Common myeloid progenitor, CD34-positive (primary cell): ENCODE measurements at regions not wholly inside any gene's neighbourhood (a gene's known extent, or its start where the extent isn't known, plus 50 kb on each side); places are given as distances from the start of the nearest gene placed in this dataset.

Experiments
- CTCF ChIA-PET: fragments of 350-600 bp; sonication (Branson Sonifier 250); formaldehyde crosslinking; loops from one replicate; lab custom pipeline; 2021; ENCODE audit warnings: antibody characterized with exemption; lab: Charles Lee
- POLR2A ChIA-PET: fragments of 350-600 bp; sonication (Branson Sonifier 250); formaldehyde crosslinking; loops from one replicate; lab custom pipeline; 2021; ENCODE audit warnings: antibody characterized with exemption; lab: Charles Lee
- DNase-seq, 3 donors: peaks; one replicate each; pipeline versions ENCODE4 v3.0.0 to v3.0.0-alpha.2; 2013
- H3K27ac ChIP-seq, 2 experiments: 1 replicate in 1 of 2; 2 replicates in 1 of 2; pipeline ENCODE4 v1.7.0; 2013; ENCODE audit warnings: inconsistent platforms in 2 of 2, low read length in 2 of 2, mild to moderate bottlenecking in 2 of 2, low read depth in 1 of 2, moderate library complexity in 1 of 2; ENCODE audit not compliant: severe bottlenecking in 2 of 2, insufficient read depth in 1 of 2, poor library complexity in 1 of 2
- H3K27me3 ChIP-seq, 5 experiments: replicated peaks in 2 of 5; 1 replicate in 3 of 5; 2 replicates in 2 of 5; pipeline versions ENCODE4 v1.6.1 to v1.7.0; 2013; ENCODE audit warnings: low read length in 4 of 5, mild to moderate bottlenecking in 2 of 5, moderate library complexity in 2 of 5, inconsistent platforms in 1 of 5; ENCODE audit not compliant: insufficient read depth in 5 of 5, control insufficient read depth in 4 of 5
- H3K36me3 ChIP-seq, 4 experiments: 1 replicate in 2 of 4; 2 replicates in 2 of 4; pipeline versions ENCODE4 v1.6.1 to v1.7.0; 2013; ENCODE audit warnings: low read length in 3 of 4, control low read depth in 1 of 4, mild to moderate bottlenecking in 1 of 4; ENCODE audit not compliant: control insufficient read depth in 4 of 4, insufficient read depth in 4 of 4
- H3K4me1 ChIP-seq, 4 experiments: 1 replicate in 3 of 4; 2 replicates in 1 of 4; pipeline versions ENCODE4 v1.6.1 to v1.7.1; 2013; ENCODE audit warnings: low read length in 3 of 4, mild to moderate bottlenecking in 3 of 4, control low read depth in 1 of 4, inconsistent platforms in 1 of 4, moderate library complexity in 1 of 4; ENCODE audit not compliant: control insufficient read depth in 4 of 4, insufficient read depth in 4 of 4; ENCODE audit errors: control extremely low read depth in 1 of 4
- H3K4me3 ChIP-seq, 7 experiments: 1 replicate in 4 of 7; 2 replicates in 3 of 7; pipeline versions ENCODE4 v1.5.1 to v1.7.0; 2013; ENCODE audit warnings: mild to moderate bottlenecking in 7 of 7, low read length in 6 of 7, moderate library complexity in 6 of 7, inconsistent platforms in 2 of 7, low read depth in 2 of 7, control low read depth in 1 of 7; ENCODE audit not compliant: insufficient read depth in 4 of 7, control insufficient read depth in 1 of 7; ENCODE audit errors: extremely low read depth in 1 of 7
- H3K9me3 ChIP-seq, 5 experiments: 1 replicate in 4 of 5; 2 replicates in 1 of 5; pipeline versions ENCODE4 v1.6.1 to v1.7.1; 2013; ENCODE audit warnings: low read length in 4 of 5, mild to moderate bottlenecking in 2 of 5, inconsistent platforms in 1 of 5, low read depth in 1 of 5, moderate library complexity in 1 of 5; ENCODE audit not compliant: control insufficient read depth in 4 of 5, insufficient read depth in 2 of 5; ENCODE audit errors: control extremely low read depth in 1 of 5
- WGBS: methylation state at CpG from one replicate; pipeline ENCODE4 v1.1.5; 2013; ENCODE audit not compliant: insufficient coverage; 5-methylcytosine and 5-hydroxymethylcytosine counted together

DNA sequence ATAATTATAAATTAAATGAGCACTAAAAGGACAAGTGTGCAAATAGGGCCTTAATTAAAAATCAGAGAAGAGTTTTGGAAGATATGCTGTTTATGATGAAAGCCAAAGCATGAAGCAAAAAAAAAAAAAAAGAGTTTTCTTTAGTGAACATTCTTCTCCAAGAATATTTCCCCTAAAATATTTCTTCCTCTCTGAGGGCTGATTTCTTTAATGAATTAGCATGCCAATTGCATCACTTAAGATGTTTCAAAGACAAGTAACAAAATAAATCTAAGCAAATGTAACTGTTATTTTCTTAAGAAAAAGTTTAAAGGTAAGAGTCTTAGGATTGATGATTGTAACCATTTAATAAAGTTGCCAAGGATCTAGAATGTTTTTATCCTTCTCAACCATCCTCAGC is 81.6 kb upstream of the MPDZ start:
- H3K27me3 ChIP-seq = peaks cover 0 to 2% (median 0%) of the 10 kb centered on the region in 5 experiments
- no peak overlapping the region for H3K27ac ChIP-seq
- no peaks in the 10 kb centered on the region for H3K9me3 ChIP-seq
- no peak for DNase-seq
- ChIA-PET POLR2A (no interaction called here), CTCF (no interaction called here)
- H3K36me3 ChIP-seq = no peaks in the 10 kb centered on the region
- H3K4me3 ChIP-seq = no peak overlapping the region
- H3K4me1 ChIP-seq = no peaks in the 10 kb centered on the region

DNA sequence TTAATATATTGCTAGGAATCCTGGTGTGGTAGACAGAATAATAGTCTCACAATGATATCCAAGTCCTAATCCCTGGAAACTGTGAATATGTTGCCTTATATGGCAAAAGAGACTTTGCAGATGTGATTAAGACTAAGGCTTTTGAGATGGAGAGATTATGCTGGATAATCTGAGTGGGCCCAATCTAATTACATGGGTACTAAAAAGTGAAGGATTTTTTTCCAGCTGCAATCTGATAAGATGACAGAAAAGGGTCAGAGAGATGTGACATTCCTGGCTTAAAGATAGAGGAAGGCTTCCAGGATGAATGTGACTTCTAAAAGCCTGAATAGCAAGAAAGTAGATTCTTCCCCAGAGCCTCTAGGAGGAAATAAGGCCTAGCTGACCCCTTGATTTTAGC is 80.7 kb upstream of the MPDZ start:
- POLR2A ChIA-PET = no interaction called here
- H3K4me1 ChIP-seq = no peaks in the 10 kb centered on the region
- H3K4me3 ChIP-seq = no peak overlapping the region
- no peaks in the 10 kb centered on the region for H3K36me3 ChIP-seq
- DNase-seq = no peak
- H3K9me3 ChIP-seq = no peaks in the 10 kb centered on the region
- peaks cover 0 to 2% (median 0%) of the 10 kb centered on the region in 5 experiments for H3K27me3 ChIP-seq
- CTCF ChIA-PET = no interaction called here
- H3K27ac ChIP-seq = no peak overlapping the region

DNA sequence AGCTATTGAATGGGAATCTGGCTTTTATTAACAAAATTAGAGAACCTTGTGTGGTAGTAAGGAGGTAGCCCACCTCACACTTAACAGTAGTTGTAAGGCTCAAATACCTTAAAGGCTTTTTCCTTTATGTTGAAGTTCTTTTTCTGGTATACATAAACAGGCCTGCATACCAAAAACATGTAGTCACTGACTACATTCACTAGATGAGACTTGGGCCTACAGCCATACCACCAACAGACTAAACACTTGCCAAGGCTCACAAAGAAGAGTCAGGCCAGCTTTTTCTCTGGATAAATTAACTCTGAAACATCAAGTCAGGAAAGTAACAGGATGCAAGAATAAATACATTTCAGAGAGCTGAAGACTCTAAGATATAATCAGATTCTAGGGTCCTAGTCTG is 78.6 kb upstream of the MPDZ start:
- no peaks in the 10 kb centered on the region for H3K9me3 ChIP-seq
- no peak overlapping the region for H3K27ac ChIP-seq
- POLR2A ChIA-PET = interaction anchor here (0.6 kb wide), 1 partner anchor 1963 kb away, joined by 3 read pairs; no protein-coding TSS in a partner anchor
- peaks cover 0 to 2% (median 0%) of the 10 kb centered on the region in 5 experiments for H3K27me3 ChIP-seq
- H3K36me3 ChIP-seq = no peaks in the 10 kb centered on the region
- no peak for DNase-seq
- H3K4me1 ChIP-seq = no peaks in the 10 kb centered on the region
- H3K4me3 ChIP-seq = no peak overlapping the region
- CTCF ChIA-PET = interaction anchor here (1.4 kb wide), 1 partner anchor 12 kb away, joined by 3 read pairs; no protein-coding TSS in a partner anchor

DNA sequence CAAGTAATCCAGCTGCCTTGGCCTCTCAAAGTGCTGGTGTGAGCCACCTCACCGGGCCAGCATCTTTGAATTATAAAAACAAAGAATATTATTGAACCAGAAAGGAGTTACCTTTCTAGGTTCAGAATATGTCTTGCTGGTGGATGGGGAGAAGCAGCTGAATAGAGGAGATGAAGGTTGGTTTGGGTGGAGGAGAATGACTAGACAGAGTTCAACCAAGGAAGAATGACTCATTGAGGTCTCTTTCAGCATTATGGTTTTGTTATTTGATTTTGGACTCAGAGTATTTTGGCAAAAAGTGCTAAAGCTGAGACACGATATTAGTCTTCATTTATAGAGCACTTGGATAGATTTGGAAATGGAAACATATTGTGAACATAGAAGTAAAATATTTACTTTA is 75.2 kb upstream of the MPDZ start:
- peak in 2 of 3 donors; percentile 7 for DNase-seq
- ChIA-PET POLR2A (no interaction called here), CTCF (no interaction called here)
- H3K4me1 ChIP-seq = no peaks in the 10 kb centered on the region
- H3K9me3 ChIP-seq = no peaks in the 10 kb centered on the region
- no peak overlapping the region for H3K4me3 ChIP-seq
- no peak overlapping the region for H3K27ac ChIP-seq
- H3K36me3 ChIP-seq = no peaks in the 10 kb centered on the region
- H3K27me3 ChIP-seq = no peaks in the 10 kb centered on the region
- WGBS = no CpG with 5 or more reads among the region's 2 CpGs

DNA sequence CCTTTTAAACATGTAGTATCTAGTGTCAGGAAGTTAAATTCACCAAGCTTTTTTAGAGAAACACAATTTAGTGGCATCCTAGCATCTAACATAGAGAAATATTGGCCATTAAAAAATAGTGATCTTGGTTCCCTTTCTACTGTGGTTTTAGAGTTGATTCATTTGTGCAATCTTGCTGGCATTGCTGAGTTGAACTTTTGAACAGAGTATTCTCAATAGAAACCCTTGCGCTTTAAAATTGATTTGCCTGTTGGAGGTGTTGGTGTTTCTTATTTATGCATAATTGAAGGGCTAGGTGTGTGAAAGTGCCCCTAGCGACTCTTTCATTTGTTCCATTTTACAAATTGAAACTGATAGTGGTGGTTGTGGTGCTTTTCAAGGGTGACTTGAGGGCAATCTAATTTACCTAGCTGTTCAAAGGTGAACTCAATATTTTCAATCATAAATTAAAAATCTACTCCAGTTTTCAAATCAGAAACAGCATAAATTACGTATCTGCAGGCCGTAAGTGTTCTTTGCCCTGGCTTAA is 73.0 kb upstream of the MPDZ start:
- ChIA-PET CTCF (no interaction called here), POLR2A (no interaction called here)
- 67% methylated on average over 3 of the region's 4 CpGs for WGBS
- no peak for DNase-seq
- no peaks in the 10 kb centered on the region for H3K27me3 ChIP-seq
- no peaks in the 10 kb centered on the region for H3K9me3 ChIP-seq
- H3K27ac ChIP-seq = no peak overlapping the region
- H3K4me1 ChIP-seq = no peaks in the 10 kb centered on the region
- no peak overlapping the region for H3K4me3 ChIP-seq
- H3K36me3 ChIP-seq = no peaks in the 10 kb centered on the region

DNA sequence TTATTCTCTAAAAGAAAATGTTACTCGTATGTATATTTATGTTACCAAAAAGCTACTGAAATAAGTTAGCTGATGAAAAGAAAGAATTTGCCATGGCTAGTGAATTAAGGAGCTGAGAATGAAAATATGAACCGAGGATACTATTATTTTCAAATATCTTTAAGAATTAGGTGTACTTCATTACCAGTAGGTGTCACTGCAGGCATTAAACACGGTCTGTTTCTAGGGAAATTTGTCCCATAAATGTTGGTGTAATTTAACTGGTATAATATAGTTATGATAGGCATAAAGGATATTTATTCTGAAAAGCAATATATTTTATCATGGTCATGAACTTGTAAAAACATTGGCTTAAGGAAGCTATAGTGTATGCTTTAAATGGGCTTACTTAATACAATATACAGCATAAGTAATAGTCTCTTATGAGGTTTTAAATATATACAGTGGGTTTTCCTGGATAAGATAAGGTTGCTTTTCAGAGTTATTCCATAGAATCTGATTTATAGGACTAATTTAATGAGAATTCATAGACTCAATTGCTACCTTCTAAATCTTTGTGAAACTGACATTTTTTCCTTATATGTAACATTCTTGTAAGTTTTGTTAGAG is 72.4 kb upstream of the MPDZ start:
- DNase-seq = peak; percentile 10 to 50 (median 46)
- WGBS = 40% methylated on average over 1 of the region's 3 CpGs
- Histone ChIP-seq H3K36me3 (no peaks in the 10 kb centered on the region), H3K4me3 (no peak overlapping the region), H3K27ac (no peak overlapping the region), H3K27me3 (no peaks in the 10 kb centered on the region), H3K9me3 (no peaks in the 10 kb centered on the region), H3K4me1 (no peaks in the 10 kb centered on the region)
- CTCF ChIA-PET = no interaction called here
- POLR2A ChIA-PET = no interaction called here

DNA sequence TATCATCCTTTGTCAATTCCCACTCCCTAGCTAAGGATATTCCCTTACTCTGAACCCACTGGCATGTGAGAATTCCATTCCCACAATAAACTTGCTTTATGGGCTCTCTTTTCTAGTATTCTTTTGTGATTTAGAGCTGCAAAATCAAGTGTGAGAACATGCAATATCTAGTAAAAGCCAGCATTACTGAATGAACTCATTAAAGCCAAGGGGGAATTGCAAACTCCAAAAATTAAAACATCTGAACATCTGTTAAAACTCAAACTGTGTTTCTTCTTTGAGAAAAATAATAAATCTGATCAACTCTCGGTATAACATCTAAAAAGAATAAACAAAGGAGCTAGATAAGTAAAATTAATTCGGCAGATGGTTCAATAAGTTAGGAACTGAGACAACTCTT is 53.1 kb upstream of the MPDZ start:
- no peak overlapping the region for H3K4me3 ChIP-seq

More for the DNA sequence above, 53.1 kb upstream of the MPDZ start:
- Histone ChIP-seq H3K27me3 (no peaks in the 10 kb centered on the region), H3K27ac (no peak overlapping the region), H3K36me3 (no peaks in the 10 kb centered on the region), H3K9me3 (no peaks in the 10 kb centered on the region), H3K4me1 (no peaks in the 10 kb centered on the region)
- WGBS = no CpG with 5 or more reads among the region's 2 CpGs
- POLR2A ChIA-PET = no interaction called here
- CTCF ChIA-PET = no interaction called here
- DNase-seq = no peak
